ENCODE measurements at regions not wholly inside any gene's neighbourhood (a gene's known extent, or its start where the extent isn't known, plus 50 kb on each side); places are given as distances from the start of the nearest gene placed in this dataset.

GRCh38 chr11:71371674-71372069 is 76.5 kb downstream of the DHCR7 start:
- TF ChIP-seq, protein P1, sequence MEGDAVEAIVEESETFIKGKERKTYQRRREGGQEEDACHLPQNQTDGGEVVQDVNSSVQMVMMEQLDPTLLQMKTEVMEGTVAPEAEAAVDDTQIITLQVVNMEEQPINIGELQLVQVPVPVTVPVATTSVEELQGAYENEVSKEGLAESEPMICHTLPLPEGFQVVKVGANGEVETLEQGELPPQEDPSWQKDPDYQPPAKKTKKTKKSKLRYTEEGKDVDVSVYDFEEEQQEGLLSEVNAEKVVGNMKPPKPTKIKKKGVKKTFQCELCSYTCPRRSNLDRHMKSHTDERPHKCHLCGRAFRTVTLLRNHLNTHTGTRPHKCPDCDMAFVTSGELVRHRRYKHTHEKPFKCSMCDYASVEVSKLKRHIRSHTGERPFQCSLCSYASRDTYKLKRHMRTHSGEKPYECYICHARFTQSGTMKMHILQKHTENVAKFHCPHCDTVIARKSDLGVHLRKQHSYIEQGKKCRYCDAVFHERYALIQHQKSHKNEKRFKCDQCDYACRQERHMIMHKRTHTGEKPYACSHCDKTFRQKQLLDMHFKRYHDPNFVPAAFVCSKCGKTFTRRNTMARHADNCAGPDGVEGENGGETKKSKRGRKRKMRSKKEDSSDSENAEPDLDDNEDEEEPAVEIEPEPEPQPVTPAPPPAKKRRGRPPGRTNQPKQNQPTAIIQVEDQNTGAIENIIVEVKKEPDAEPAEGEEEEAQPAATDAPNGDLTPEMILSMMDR (IDR thresholded peaks at IDR 0.05), result no peak
- no peak for TF ChIP-seq EZH2 (IDR thresholded peaks at IDR 0.05; ENCODE audit: borderline replicate concordance, insufficient read depth, low read depth, low read length, poor library complexity, severe bottlenecking)

Data from B cell (primary cell).